Right lobe of liver (tissue), 6 donors: ENCODE measurements at regions not wholly inside any gene's neighbourhood (a gene's known extent, or its start where the extent isn't known, plus 50 kb on each side); places are given as distances from the start of the nearest gene placed in this dataset.

Source experiments
- ATAC-seq, 4 donors: fragments of 200-7000 bp; cut with Tn5 transposase; one replicate each; pipeline ENCODE4 v1.9.1; 2020; ENCODE audit warnings: mild to moderate bottlenecking in 4 of 4, moderate library complexity in 4 of 4
- DNase-seq, 3 donors: peaks; one replicate each; pipeline ENCODE4 v3.0.0-alpha.2; 2020
- H3K27ac ChIP-seq, 3 donors: fragments of 200-600 bp; one replicate each; pipeline ENCODE4 v1.8.0; 2022
- H3K27me3 ChIP-seq, 2 donors: fragments of 200-600 bp; one replicate each; pipeline ENCODE4 v1.8.0; 2022
- H3K36me3 ChIP-seq, 4 donors: fragments of 200-600 bp; sonication (generic) in 1 of 4; one replicate each; pipeline versions ENCODE4 v1.5.1 to v1.8.0; 2017 to 2022; ENCODE audit warnings: control low read depth in 1 of 4
- H3K4me1 ChIP-seq, 4 donors: fragments of 200-600 bp; sonication (generic) in 1 of 4; one replicate each; pipeline versions ENCODE4 v1.5.1 to v1.8.0; 2017 to 2022; ENCODE audit warnings: control low read depth in 1 of 4
- H3K4me3 ChIP-seq, 3 donors: fragments of 200-600 bp; one replicate each; pipeline ENCODE4 v1.8.0; 2022
- H3K9me3 ChIP-seq, 4 donors: fragments of 200-600 bp; sonication (generic) in 1 of 4; one replicate each; pipeline versions ENCODE4 v1.5.1 to v1.8.0; 2017 to 2022; ENCODE audit warnings: control low read depth in 1 of 4
- CTCF ChIP-seq, 4 donors: fragments of 200-600 bp in 3 of 4; fragments of 450-650 bp in 1 of 4; IDR thresholded peaks; one replicate each; pipeline versions ENCODE4 v1.5.1 to v1.8.0; 2016 to 2022; ENCODE audit warnings: antibody characterized with exemption in 4 of 4, mild to moderate bottlenecking in 2 of 4
- POLR2A ChIP-seq: fragments of 450-650 bp; IDR thresholded peaks from one replicate; pipeline ENCODE4 v1.6.1; 2017; ENCODE audit warnings: antibody characterized with exemption, mild to moderate bottlenecking
- WGBS: methylation state at CpG from one replicate; pipeline ENCODE4 v1.1.6; 2018; ENCODE audit warnings: low coverage, low lambda C conversion rate; ENCODE audit not compliant: insufficient coverage; ENCODE audit errors: missing lambda C conversion rate; 5-methylcytosine and 5-hydroxymethylcytosine counted together
- intact Hi-C, 2 donors: fragments of 100-400 bp; cut with DNase I; formaldehyde crosslinking; loops; one replicate each; pipeline versions ENCODE4 v1.11.2 to v1.14.1; 2022
- donor health status: DM: no; HTN: yes; CAD: no.
- donor health status: DM: no; HTN: no; CAD: no.
- donor health status: DM: no; HTN: no; CAD: no.
- donor health status: DM: no; HTN: yes; CAD: no.
- donor health status: DM: no; HTN: yes; CAD: no.

DNA sequence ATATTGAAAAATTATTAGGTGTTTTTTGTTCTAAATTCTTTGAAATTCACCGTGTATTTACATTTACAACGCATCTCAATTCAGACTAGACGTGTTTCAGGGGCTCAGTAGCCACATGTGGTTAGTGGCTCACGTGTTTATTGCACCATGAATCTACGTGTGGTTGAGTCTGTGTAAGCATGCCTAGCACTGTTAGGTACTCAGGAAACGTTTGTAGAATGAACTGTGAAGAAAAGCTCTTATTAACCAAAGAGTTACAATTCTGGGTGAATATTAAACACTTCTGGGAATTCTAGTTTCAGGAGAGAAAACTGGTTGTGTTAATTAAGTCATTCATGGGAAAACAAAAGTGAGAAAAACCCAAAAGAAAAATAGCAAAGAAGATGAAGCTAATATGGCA is 117.5 kb upstream of the CDH6 start:
- DNase-seq (no peak), ATAC-seq (no peak)
- H3K36me3 ChIP-seq: no peaks in the 10 kb centered on the region
- H3K27ac ChIP-seq: no peak overlapping the region
- intact Hi-C loops: no loop called here
- no peaks in the 10 kb centered on the region for H3K27me3 ChIP-seq
- H3K4me3 ChIP-seq: no peak overlapping the region
- TF ChIP-seq CTCF (IDR thresholded peaks at IDR 0.05) (no peak), POLR2A (no peak)
- 43% methylated on average over 6 of the region's 6 CpGs for WGBS
- no peaks in the 10 kb centered on the region for H3K9me3 ChIP-seq
- H3K4me1 ChIP-seq: no peaks in the 10 kb centered on the region

GRCh38 chr5:31068287-31068686 is 125.2 kb upstream of the CDH6 start:
- Histone ChIP-seq H3K27ac (no peak overlapping the region), H3K4me1 (no peaks in the 10 kb centered on the region), H3K36me3 (no peaks in the 10 kb centered on the region), H3K9me3 (no peaks in the 10 kb centered on the region), H3K4me3 (no peak overlapping the region), H3K27me3 (no peaks in the 10 kb centered on the region)
- 60% methylated on average over 1 of the region's 1 CpG for WGBS
- TF ChIP-seq POLR2A (no peak), CTCF (IDR thresholded peaks at IDR 0.05) (no peak)
- ATAC-seq (no peak), DNase-seq (no peak)
- intact Hi-C loops: no loop called here

DNA sequence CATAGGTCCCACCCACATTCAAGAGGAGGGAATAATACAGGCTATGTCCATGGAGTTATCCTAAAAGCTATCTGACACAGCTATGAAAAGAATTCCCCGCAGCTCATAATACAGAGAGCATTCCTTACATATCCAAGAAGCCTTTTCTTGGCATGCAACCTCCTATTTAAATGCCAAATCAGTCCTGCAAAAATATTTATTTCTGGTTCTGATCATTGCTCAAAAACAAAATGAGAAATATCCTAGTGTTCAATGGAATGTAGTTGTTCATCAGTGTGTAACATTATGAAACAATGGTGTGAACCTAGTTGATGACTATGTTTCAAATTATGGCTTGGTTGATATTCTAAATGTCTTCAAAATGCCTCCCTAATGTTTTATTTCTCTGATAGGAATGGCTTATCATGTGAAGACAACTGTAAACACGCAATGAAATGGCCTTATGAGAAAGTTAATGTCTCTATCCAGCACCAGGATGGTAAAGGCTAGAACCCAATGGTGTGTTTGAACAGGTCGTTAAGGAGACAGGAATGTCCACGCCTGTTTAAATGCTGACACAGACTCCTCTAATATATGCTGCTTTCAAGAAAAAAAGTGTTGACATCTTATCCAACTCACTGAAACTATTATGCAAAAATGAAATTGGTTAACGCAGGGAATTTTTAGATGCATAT is 126.7 kb upstream of the CDH6 start:
- TF ChIP-seq CTCF (IDR thresholded peaks at IDR 0.05): no peak
- TF ChIP-seq POLR2A: no peak
- Histone ChIP-seq H3K4me3 (no peak overlapping the region), H3K36me3 (no peaks in the 10 kb centered on the region), H3K27ac (no peak overlapping the region), H3K9me3 (no peaks in the 10 kb centered on the region), H3K27me3 (no peaks in the 10 kb centered on the region), H3K4me1 (no peaks in the 10 kb centered on the region)
- 53% methylated on average over 5 of the region's 5 CpGs for WGBS
- ATAC-seq: no peak
- no peak for DNase-seq
- intact Hi-C loops: no loop called here

GRCh38 chr5:31064215-31064614 is 129.3 kb upstream of the CDH6 start:
- intact Hi-C loops: no loop called here
- Histone ChIP-seq H3K4me1 (no peaks in the 10 kb centered on the region), H3K27ac (no peak overlapping the region), H3K4me3 (no peak overlapping the region), H3K9me3 (no peaks in the 10 kb centered on the region), H3K36me3 (no peaks in the 10 kb centered on the region), H3K27me3 (no peaks in the 10 kb centered on the region)
- WGBS: 63% methylated on average over 3 of the region's 3 CpGs
- ATAC-seq (no peak), DNase-seq (no peak)
- no peak for TF ChIP-seq POLR2A
- no peak for TF ChIP-seq CTCF (IDR thresholded peaks at IDR 0.05)
